ENCODE measurements at regions not wholly inside any gene's neighbourhood (a gene's known extent, or its start where the extent isn't known, plus 50 kb on each side); places are given as distances from the start of the nearest gene placed in this dataset.
"Not testable (repeated sequence)": the region's sequence is repeated elsewhere in the genome, so short reads cannot be mapped to it uniquely, and the experiment has no call there.

GRCh38 chr18:1425679-1426078 lies 521.0 kb downstream of the ADCYAP1 start:
- no peak for DNase-seq

- DNase-seq = no peak
Measured at GRCh38 chr18:1435487-1435886, 530.8 kb downstream of the ADCYAP1 start.

GRCh38 chr18:1436199-1436598 lies 531.5 kb downstream of the ADCYAP1 start:
- DNase-seq = no peak

GRCh38 chr18:1438458-1438910 lies 533.8 kb downstream of the ADCYAP1 start:
- DNase-seq = no peak

- DNase-seq = no peak
Measured at GRCh38 chr18:1438967-1439366, 534.3 kb downstream of the ADCYAP1 start.

GRCh38 chr18:1444062-1444461 lies 539.4 kb downstream of the ADCYAP1 start:
- not testable (repeated sequence) for DNase-seq

- no peak for DNase-seq
Measured at GRCh38 chr18:1446765-1447164, 542.1 kb downstream of the ADCYAP1 start.

- no peak for DNase-seq
Measured at GRCh38 chr18:1452821-1453220, 548.1 kb downstream of the ADCYAP1 start.

GRCh38 chr18:1455605-1456004 lies 550.9 kb downstream of the ADCYAP1 start:
- DNase-seq = no peak

GRCh38 chr18:1458547-1458946 lies 553.9 kb downstream of the ADCYAP1 start:
- no peak for DNase-seq

GRCh38 chr18:1463981-1464380 lies 559.3 kb downstream of the ADCYAP1 start:
- no peak for DNase-seq

- DNase-seq = no peak
Measured at GRCh38 chr18:1464444-1465217, 560.0 kb downstream of the ADCYAP1 start.

- DNase-seq = no peak
Measured at GRCh38 chr18:1466035-1466434, 561.4 kb downstream of the ADCYAP1 start.

GRCh38 chr18:1467461-1467964 lies 562.8 kb downstream of the ADCYAP1 start:
- no peak for DNase-seq

GRCh38 chr18:1468550-1468949 lies 563.9 kb downstream of the ADCYAP1 start:
- DNase-seq = no peak

- no peak for DNase-seq
Measured at GRCh38 chr18:1475867-1476266, 571.2 kb downstream of the ADCYAP1 start.

- no peak for DNase-seq
Measured at GRCh38 chr18:1480309-1480708, 575.6 kb downstream of the ADCYAP1 start.

GRCh38 chr18:1481577-1481976 lies 576.9 kb downstream of the ADCYAP1 start:
- DNase-seq = no peak

GRCh38 chr18:1483385-1483784 lies 578.7 kb downstream of the ADCYAP1 start:
- DNase-seq = no peak

- DNase-seq = no peak
Measured at GRCh38 chr18:1487457-1487856, 582.8 kb downstream of the ADCYAP1 start.

- DNase-seq = no peak
Measured at GRCh38 chr18:1488394-1488793, 583.7 kb downstream of the ADCYAP1 start.

GRCh38 chr18:1488957-1489356 lies 584.3 kb downstream of the ADCYAP1 start:
- DNase-seq = no peak

- DNase-seq = no peak
Measured at GRCh38 chr18:1495387-1495786, 590.7 kb downstream of the ADCYAP1 start.

GRCh38 chr18:1496096-1496495 lies 591.4 kb downstream of the ADCYAP1 start:
- DNase-seq = no peak

GRCh38 chr18:1498216-1498615 lies 593.5 kb downstream of the ADCYAP1 start:
- DNase-seq = no peak
